ENCODE measurements at regions not wholly inside any gene's neighbourhood (a gene's known extent, or its start where the extent isn't known, plus 50 kb on each side); places are given as distances from the start of the nearest gene placed in this dataset.

DNA sequence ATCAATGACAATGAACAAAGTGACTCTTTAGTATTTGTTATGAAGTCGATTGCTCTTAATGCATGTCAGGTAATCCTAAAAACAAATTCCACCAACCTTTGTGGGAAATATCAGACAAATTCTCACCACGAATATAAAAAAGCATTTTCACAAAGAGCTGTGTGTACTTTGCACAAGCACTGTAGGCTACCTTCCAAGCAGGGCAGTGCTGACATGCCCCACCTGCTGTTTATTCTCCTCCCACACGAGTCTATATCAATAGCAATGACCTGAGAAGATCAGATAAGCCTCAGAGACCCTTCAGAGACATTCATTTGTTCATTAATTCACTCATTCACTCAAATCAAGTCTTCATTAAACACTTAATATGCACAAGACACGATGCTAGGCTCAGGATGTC is 469.1 kb downstream of the ZSWIM6 start:
- no peak overlapping the region for H3K4me3 ChIP-seq (ENCODE audit: low read length)
- H3K36me3 ChIP-seq (replicated peaks; ENCODE audit: low read depth, low read length) = no peaks in the 10 kb centered on the region

DNA sequence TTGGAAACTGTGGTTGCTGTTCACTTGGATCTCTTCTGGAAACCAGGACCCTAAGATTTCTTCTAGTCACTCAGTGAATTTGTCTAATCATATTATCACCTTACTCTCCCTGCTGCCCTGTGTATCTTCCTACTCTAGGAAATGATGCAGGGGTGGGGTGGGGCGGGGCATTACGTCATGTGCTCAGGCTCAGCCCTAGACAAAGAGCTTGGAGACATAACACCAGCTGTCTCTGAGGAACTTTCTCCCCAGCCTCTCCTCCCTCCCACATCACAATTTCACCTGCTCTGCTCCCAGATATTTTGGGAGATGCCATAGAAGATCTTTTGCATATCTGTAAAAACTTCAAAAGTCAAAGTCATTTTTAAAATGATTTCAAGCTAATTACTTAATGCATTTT is 470.4 kb downstream of the ZSWIM6 start:
- H3K36me3 ChIP-seq (replicated peaks; ENCODE audit: low read depth, low read length) = no peaks in the 10 kb centered on the region

More for the DNA sequence above, 469.1 kb downstream of the ZSWIM6 start:
- H3K79me2 ChIP-seq (ENCODE audit: low read length) = no peaks in the 10 kb centered on the region
- H3K27ac ChIP-seq (ENCODE audit: low read length) = no peak overlapping the region
- no peak overlapping the region for H3K4me2 ChIP-seq (ENCODE audit: low read length)
- H2AFZ ChIP-seq (ENCODE audit: low read depth, low read length) = no peak overlapping the region
- H3K9ac ChIP-seq (ENCODE audit: low read length) = no peak overlapping the region
- H3K4me1 ChIP-seq (ENCODE audit: low read length) = peaks cover 3% of the 10 kb centered on the region; the same call in 1 of the 2 replicates
- no peaks in the 10 kb centered on the region for H3K27me3 ChIP-seq (ENCODE audit: low read depth, low read length)
- no peaks in the 10 kb centered on the region for H4K20me1 ChIP-seq (ENCODE audit: insufficient read depth, low read length)
- H3K9me3 ChIP-seq (ENCODE audit: insufficient read depth, low read length) = no peaks in the 10 kb centered on the region
- TF ChIP-seq EZH2phosphoT487 (IDR thresholded peaks at IDR 0.05; ENCODE audit: low read depth) = no peak
- TF ChIP-seq, protein P1, sequence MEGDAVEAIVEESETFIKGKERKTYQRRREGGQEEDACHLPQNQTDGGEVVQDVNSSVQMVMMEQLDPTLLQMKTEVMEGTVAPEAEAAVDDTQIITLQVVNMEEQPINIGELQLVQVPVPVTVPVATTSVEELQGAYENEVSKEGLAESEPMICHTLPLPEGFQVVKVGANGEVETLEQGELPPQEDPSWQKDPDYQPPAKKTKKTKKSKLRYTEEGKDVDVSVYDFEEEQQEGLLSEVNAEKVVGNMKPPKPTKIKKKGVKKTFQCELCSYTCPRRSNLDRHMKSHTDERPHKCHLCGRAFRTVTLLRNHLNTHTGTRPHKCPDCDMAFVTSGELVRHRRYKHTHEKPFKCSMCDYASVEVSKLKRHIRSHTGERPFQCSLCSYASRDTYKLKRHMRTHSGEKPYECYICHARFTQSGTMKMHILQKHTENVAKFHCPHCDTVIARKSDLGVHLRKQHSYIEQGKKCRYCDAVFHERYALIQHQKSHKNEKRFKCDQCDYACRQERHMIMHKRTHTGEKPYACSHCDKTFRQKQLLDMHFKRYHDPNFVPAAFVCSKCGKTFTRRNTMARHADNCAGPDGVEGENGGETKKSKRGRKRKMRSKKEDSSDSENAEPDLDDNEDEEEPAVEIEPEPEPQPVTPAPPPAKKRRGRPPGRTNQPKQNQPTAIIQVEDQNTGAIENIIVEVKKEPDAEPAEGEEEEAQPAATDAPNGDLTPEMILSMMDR (IDR thresholded peaks at IDR 0.05; ENCODE audit: low read depth, low read length) = no peak

DNA sequence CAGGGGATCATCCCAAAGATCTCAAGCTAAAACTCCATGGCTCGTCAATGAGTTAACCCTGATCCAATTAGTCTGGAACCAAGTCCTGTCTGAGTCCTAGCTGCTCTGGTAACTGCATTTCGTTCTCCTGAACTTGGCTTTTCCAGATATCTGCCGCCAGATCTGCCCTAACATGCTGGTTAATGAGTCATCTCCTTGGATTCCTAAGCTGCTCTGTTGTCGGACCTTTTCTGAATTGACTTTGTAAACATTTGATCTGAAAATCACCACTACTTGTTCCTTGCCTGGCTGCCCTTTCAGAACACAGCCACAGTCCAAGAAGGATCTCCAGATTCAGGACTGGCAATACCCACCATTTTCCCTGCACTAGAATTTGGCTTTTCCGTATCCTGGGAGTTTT is 473.0 kb downstream of the ZSWIM6 start:
- no peaks in the 10 kb centered on the region for H4K20me1 ChIP-seq (ENCODE audit: insufficient read depth, low read length)
- no peak overlapping the region for H2AFZ ChIP-seq (ENCODE audit: low read depth, low read length)
- no peak overlapping the region for H3K4me3 ChIP-seq (ENCODE audit: low read length)
- no peaks in the 10 kb centered on the region for H3K27me3 ChIP-seq (ENCODE audit: low read depth, low read length)
- no peak overlapping the region for H3K27ac ChIP-seq (ENCODE audit: low read length)
- no peaks in the 10 kb centered on the region for H3K36me3 ChIP-seq (replicated peaks; ENCODE audit: low read depth, low read length)
- no peak overlapping the region for H3K9ac ChIP-seq (ENCODE audit: low read length)
- H3K79me2 ChIP-seq (ENCODE audit: low read length) = no peaks in the 10 kb centered on the region
- TF ChIP-seq, protein P1 (IDR thresholded peaks at IDR 0.05; ENCODE audit: low read depth, low read length) = no peak
- no peak for TF ChIP-seq EZH2phosphoT487 (IDR thresholded peaks at IDR 0.05; ENCODE audit: low read depth)
- no peaks in the 10 kb centered on the region for H3K4me1 ChIP-seq (ENCODE audit: low read length)
- H3K4me2 ChIP-seq (ENCODE audit: low read length) = no peak overlapping the region
- no peaks in the 10 kb centered on the region for H3K9me3 ChIP-seq (ENCODE audit: insufficient read depth, low read length)

More for the DNA sequence above, 470.4 kb downstream of the ZSWIM6 start:
- Histone ChIP-seq H3K27me3 (ENCODE audit: low read depth, low read length) (no peaks in the 10 kb centered on the region), H4K20me1 (ENCODE audit: insufficient read depth, low read length) (no peaks in the 10 kb centered on the region), H3K9me3 (ENCODE audit: insufficient read depth, low read length) (no peaks in the 10 kb centered on the region), H3K4me2 (ENCODE audit: low read length) (no peak overlapping the region), H3K79me2 (ENCODE audit: low read length) (no peaks in the 10 kb centered on the region), H3K4me3 (ENCODE audit: low read length) (no peak overlapping the region), H3K9ac (ENCODE audit: low read length) (no peak overlapping the region), H3K27ac (ENCODE audit: low read length) (no peak overlapping the region), H3K4me1 (ENCODE audit: low read length) (peaks cover 3% of the 10 kb centered on the region; the same call in 1 of the 2 replicates), H2AFZ (ENCODE audit: low read depth, low read length) (no peak overlapping the region)
- no peak for TF ChIP-seq EZH2phosphoT487 (IDR thresholded peaks at IDR 0.05; ENCODE audit: low read depth)
- TF ChIP-seq, protein P1 (IDR thresholded peaks at IDR 0.05; ENCODE audit: low read depth, low read length) = no peak

DNA sequence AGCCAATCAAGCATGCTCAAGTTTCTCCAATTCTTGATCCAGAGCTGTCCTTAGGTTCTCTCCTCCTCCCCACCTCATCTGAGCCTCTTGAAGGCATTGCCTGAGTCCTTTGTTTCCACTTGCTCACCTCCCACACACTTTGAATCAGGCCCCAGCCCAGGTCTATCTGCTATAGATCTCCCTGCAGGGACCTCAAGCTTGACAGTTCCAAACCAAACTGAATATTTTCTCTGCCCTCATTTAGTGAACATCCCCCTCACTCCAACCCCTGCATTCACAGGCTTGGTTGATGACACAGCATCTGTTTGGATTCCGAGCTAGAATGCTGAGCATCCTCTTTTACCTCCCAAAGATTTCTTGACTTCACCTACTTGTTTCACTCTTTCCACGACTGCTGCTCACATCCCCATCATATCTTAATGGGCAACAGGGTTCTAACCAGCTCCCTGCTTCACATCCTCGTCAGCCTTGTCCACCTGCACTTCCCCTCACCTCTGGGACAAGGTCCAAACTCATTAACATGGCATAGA is 474.5 kb downstream of the ZSWIM6 start:
- no peaks in the 10 kb centered on the region for H3K4me1 ChIP-seq (ENCODE audit: low read length)
- H3K27ac ChIP-seq (ENCODE audit: low read length) = no peak overlapping the region
- H3K79me2 ChIP-seq (ENCODE audit: low read length) = no peaks in the 10 kb centered on the region
- H3K27me3 ChIP-seq (ENCODE audit: low read depth, low read length) = no peaks in the 10 kb centered on the region
- H3K9me3 ChIP-seq (ENCODE audit: insufficient read depth, low read length) = no peaks in the 10 kb centered on the region
- TF ChIP-seq, protein P1 (IDR thresholded peaks at IDR 0.05; ENCODE audit: low read depth, low read length) = no peak
- no peak for TF ChIP-seq EZH2phosphoT487 (IDR thresholded peaks at IDR 0.05; ENCODE audit: low read depth)
- no peak overlapping the region for H3K9ac ChIP-seq (ENCODE audit: low read length)
- H3K36me3 ChIP-seq (replicated peaks; ENCODE audit: low read depth, low read length) = no peaks in the 10 kb centered on the region
- no peak overlapping the region for H3K4me3 ChIP-seq (ENCODE audit: low read length)
- H3K4me2 ChIP-seq (ENCODE audit: low read length) = no peak overlapping the region
- no peaks in the 10 kb centered on the region for H4K20me1 ChIP-seq (ENCODE audit: insufficient read depth, low read length)
- H2AFZ ChIP-seq (ENCODE audit: low read depth, low read length) = no peak overlapping the region

All from OCI-LY3 (cell line).